Activated T-cell treated with anti-CD3 and anti-CD28 coated beads, Interleukin-2, amount 50 U/mL, for 4 hours (primary cell): ENCODE measurements at regions not wholly inside any gene's neighbourhood (a gene's known extent, or its start where the extent isn't known, plus 50 kb on each side); places are given as distances from the start of the nearest gene placed in this dataset.

Experiments used
- ATAC-seq, 2 donors: fragments of 200-7000 bp; cut with Tn5 transposase; one replicate each; pipeline ENCODE4 v1.10.0; 2021
- DNase-seq: peaks from one replicate; pipeline ENCODE4 v3.0.0-alpha.2; 2020
- H3K27me3 Mint-ChIP-seq: one replicate; pipeline ENCODE4 v1.8.0; 2021; ENCODE audit warnings: low read depth, mixed read lengths
- H3K36me3 Mint-ChIP-seq: one replicate; pipeline ENCODE4 v1.8.0; 2022; ENCODE audit warnings: mixed read lengths; ENCODE audit not compliant: insufficient read depth
- H3K4me1 Mint-ChIP-seq: one replicate; pipeline ENCODE4 v1.8.0; 2021; ENCODE audit warnings: low read depth, mixed read lengths
- H3K4me3 Mint-ChIP-seq: one replicate; pipeline ENCODE4 v1.8.0; 2021; ENCODE audit warnings: mild to moderate bottlenecking, moderate library complexity, mixed read lengths
- H3K9me3 Mint-ChIP-seq: one replicate; pipeline ENCODE4 v1.8.0; 2021; ENCODE audit warnings: mixed read lengths

GRCh38 chr2:76639171-76639680 is 883.0 kb downstream of the LRRTM4 start:
- Mint-ChIP-seq H3K4me1 (no peaks in the 10 kb centered on the region), H3K27me3 (no peaks in the 10 kb centered on the region), H3K9me3 (peaks cover 14% of the 10 kb centered on the region), H3K4me3 (no peak overlapping the region), H3K36me3 (no peaks in the 10 kb centered on the region)
- no peak for DNase-seq
- ATAC-seq, result no peak

GRCh38 chr2:76633276-76633921 is 888.8 kb downstream of the LRRTM4 start:
- peaks cover 8% of the 10 kb centered on the region for H3K9me3 Mint-ChIP-seq
- no peaks in the 10 kb centered on the region for H3K27me3 Mint-ChIP-seq
- DNase-seq (no peak), ATAC-seq (no peak)
- no peak overlapping the region for H3K4me3 Mint-ChIP-seq
- H3K36me3 Mint-ChIP-seq, result no peaks in the 10 kb centered on the region
- no peaks in the 10 kb centered on the region for H3K4me1 Mint-ChIP-seq

DNA sequence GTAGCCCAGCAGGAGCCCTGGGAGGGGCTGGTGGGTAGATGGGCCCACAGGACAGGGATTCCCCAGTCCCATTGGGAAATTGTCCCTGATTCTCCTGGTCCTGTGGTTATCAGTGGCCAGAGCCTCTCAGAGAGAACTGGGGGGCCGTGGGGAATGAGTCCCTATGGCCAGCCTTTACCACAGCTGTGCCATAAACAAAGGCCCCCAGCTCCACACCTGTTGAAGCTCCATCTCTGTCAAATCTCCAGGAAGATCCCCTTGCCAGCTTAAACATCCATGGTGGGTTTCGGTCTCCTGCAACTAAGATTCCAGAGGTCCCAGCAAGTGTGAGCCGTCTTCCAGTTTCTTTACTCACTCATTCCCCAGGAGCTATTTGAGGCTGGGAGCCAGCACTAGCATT is 897.1 kb downstream of the LRRTM4 start:
- H3K36me3 Mint-ChIP-seq, result no peaks in the 10 kb centered on the region
- H3K9me3 Mint-ChIP-seq, result peaks cover 4% of the 10 kb centered on the region
- H3K4me3 Mint-ChIP-seq, result no peak overlapping the region
- no peak for DNase-seq
- no peaks in the 10 kb centered on the region for H3K27me3 Mint-ChIP-seq
- ATAC-seq, result no peak
- no peaks in the 10 kb centered on the region for H3K4me1 Mint-ChIP-seq

GRCh38 chr2:76613330-76613729 is 902.6 kb upstream of the GCFC2 start:
- DNase-seq, result no peak
- H3K4me1 Mint-ChIP-seq, result no peaks in the 10 kb centered on the region
- H3K4me3 Mint-ChIP-seq, result no peak overlapping the region
- peaks cover 20% of the 10 kb centered on the region for H3K9me3 Mint-ChIP-seq
- H3K36me3 Mint-ChIP-seq, result no peaks in the 10 kb centered on the region
- ATAC-seq, result no peak
- H3K27me3 Mint-ChIP-seq, result no peaks in the 10 kb centered on the region

- Mint-ChIP-seq H3K27me3 (no peaks in the 10 kb centered on the region), H3K4me1 (no peaks in the 10 kb centered on the region), H3K4me3 (no peak overlapping the region), H3K9me3 (peaks cover 20% of the 10 kb centered on the region), H3K36me3 (no peaks in the 10 kb centered on the region)
- ATAC-seq (no peak), DNase-seq (no peak)
These were observed 902.0 kb upstream of the GCFC2 start for GRCh38 chr2:76612764-76613163.

GRCh38 chr2:76610451-76610850 is 899.7 kb upstream of the GCFC2 start:
- Mint-ChIP-seq H3K36me3 (no peaks in the 10 kb centered on the region), H3K4me1 (no peaks in the 10 kb centered on the region), H3K9me3 (peaks cover 17% of the 10 kb centered on the region), H3K4me3 (no peak overlapping the region), H3K27me3 (no peaks in the 10 kb centered on the region)
- ATAC-seq, result no peak
- no peak for DNase-seq

- H3K4me1 Mint-ChIP-seq, result no peaks in the 10 kb centered on the region
- ATAC-seq, result no peak
These were observed 889.1 kb upstream of the GCFC2 start for GRCh38 chr2:76599732-76600368.

GRCh38 chr2:76584474-76584873 is 873.8 kb upstream of the GCFC2 start:
- no peak for ATAC-seq
- Mint-ChIP-seq H3K9me3 (peaks cover 26% of the 10 kb centered on the region), H3K36me3 (no peaks in the 10 kb centered on the region), H3K4me1 (no peaks in the 10 kb centered on the region), H3K27me3 (no peaks in the 10 kb centered on the region), H3K4me3 (no peak overlapping the region)
- DNase-seq, result no peak

More at GRCh38 chr2:76599732-76600368, 889.1 kb upstream of the GCFC2 start:
- no peaks in the 10 kb centered on the region for H3K36me3 Mint-ChIP-seq
- peaks cover 10% of the 10 kb centered on the region for H3K9me3 Mint-ChIP-seq
- no peak overlapping the region for H3K4me3 Mint-ChIP-seq
- H3K27me3 Mint-ChIP-seq, result no peaks in the 10 kb centered on the region
- no peak for DNase-seq

- H3K36me3 Mint-ChIP-seq, result no peaks in the 10 kb centered on the region
- H3K4me1 Mint-ChIP-seq, result no peaks in the 10 kb centered on the region
- no peak overlapping the region for H3K4me3 Mint-ChIP-seq
- H3K27me3 Mint-ChIP-seq, result no peaks in the 10 kb centered on the region
- H3K9me3 Mint-ChIP-seq, result peaks cover 42% of the 10 kb centered on the region
- DNase-seq (no peak), ATAC-seq (no peak)
These were observed 869.2 kb upstream of the GCFC2 start for GRCh38 chr2:76579911-76580310.

DNA sequence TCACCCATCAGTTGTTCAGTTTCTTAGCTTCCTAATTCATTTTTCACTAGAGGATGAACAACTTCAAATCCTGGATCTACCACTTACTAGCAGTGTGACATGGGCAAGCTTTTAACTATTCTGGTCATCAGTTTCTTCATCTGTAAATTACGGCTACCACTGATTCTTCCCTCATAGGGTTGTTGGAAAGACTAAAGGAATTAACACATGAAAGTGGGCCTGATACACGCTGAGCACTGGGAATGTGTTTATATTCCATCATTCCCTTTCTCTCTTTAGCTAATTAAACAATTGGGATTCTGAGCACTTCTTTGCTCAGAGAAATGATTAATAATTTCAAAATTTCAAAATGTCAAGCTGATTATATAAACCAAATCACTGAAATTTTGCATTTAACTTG is 862.3 kb upstream of the GCFC2 start:
- DNase-seq, result no peak
- no peaks in the 10 kb centered on the region for H3K4me1 Mint-ChIP-seq
- no peaks in the 10 kb centered on the region for H3K36me3 Mint-ChIP-seq
- H3K4me3 Mint-ChIP-seq, result no peak overlapping the region
- H3K9me3 Mint-ChIP-seq, result peaks cover 19% of the 10 kb centered on the region
- no peak for ATAC-seq
- no peaks in the 10 kb centered on the region for H3K27me3 Mint-ChIP-seq

DNA sequence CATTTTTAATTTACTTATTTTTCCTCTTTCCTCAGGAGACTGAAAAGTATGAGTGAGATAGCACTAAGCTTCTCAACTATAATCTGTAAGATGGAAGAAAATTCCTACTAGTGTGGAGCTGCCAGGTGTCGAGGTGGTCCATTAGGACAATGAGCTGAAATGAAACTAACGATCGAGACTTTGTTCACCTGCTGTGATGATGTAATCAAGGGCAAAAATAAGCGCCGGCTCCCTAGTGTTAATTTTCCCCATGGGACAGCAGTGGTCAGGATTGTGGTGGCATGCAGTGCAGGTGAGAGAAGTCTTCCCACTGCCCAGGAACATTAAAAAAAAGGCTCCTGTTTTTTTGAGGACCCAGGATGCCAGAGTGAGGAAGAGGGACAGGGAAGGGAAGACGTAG is 859.1 kb upstream of the GCFC2 start:
- H3K4me3 Mint-ChIP-seq, result no peak overlapping the region
- H3K36me3 Mint-ChIP-seq, result no peaks in the 10 kb centered on the region
- ATAC-seq (no peak), DNase-seq (no peak)
- peaks cover 3% of the 10 kb centered on the region for H3K9me3 Mint-ChIP-seq
- no peaks in the 10 kb centered on the region for H3K27me3 Mint-ChIP-seq
- no peaks in the 10 kb centered on the region for H3K4me1 Mint-ChIP-seq

GRCh38 chr2:76567478-76567877 is 856.8 kb upstream of the GCFC2 start:
- H3K36me3 Mint-ChIP-seq, result no peaks in the 10 kb centered on the region
- no peak for ATAC-seq

GRCh38 chr2:76564734-76565133 is 854.0 kb upstream of the GCFC2 start:
- H3K9me3 Mint-ChIP-seq, result peaks cover 3% of the 10 kb centered on the region
- H3K27me3 Mint-ChIP-seq, result no peaks in the 10 kb centered on the region
- ATAC-seq (no peak), DNase-seq (no peak)
- no peaks in the 10 kb centered on the region for H3K4me1 Mint-ChIP-seq
- no peak overlapping the region for H3K4me3 Mint-ChIP-seq
- H3K36me3 Mint-ChIP-seq, result no peaks in the 10 kb centered on the region

More at GRCh38 chr2:76567478-76567877, 856.8 kb upstream of the GCFC2 start:
- no peaks in the 10 kb centered on the region for H3K9me3 Mint-ChIP-seq
- no peaks in the 10 kb centered on the region for H3K27me3 Mint-ChIP-seq
- no peaks in the 10 kb centered on the region for H3K4me1 Mint-ChIP-seq
- H3K4me3 Mint-ChIP-seq, result no peak overlapping the region
- DNase-seq, result no peak

- Mint-ChIP-seq H3K27me3 (no peaks in the 10 kb centered on the region), H3K9me3 (peaks cover 3% of the 10 kb centered on the region), H3K4me1 (no peaks in the 10 kb centered on the region), H3K4me3 (no peak overlapping the region), H3K36me3 (no peaks in the 10 kb centered on the region)
- DNase-seq (no peak), ATAC-seq (no peak)
These were observed 853.0 kb upstream of the GCFC2 start for GRCh38 chr2:76563730-76564129.

GRCh38 chr2:76558157-76558556 is 847.4 kb upstream of the GCFC2 start:
- no peaks in the 10 kb centered on the region for H3K36me3 Mint-ChIP-seq
- H3K27me3 Mint-ChIP-seq, result no peaks in the 10 kb centered on the region
- H3K4me1 Mint-ChIP-seq, result no peaks in the 10 kb centered on the region
- peaks cover 15% of the 10 kb centered on the region for H3K9me3 Mint-ChIP-seq
- DNase-seq (no peak), ATAC-seq (no peak)
- H3K4me3 Mint-ChIP-seq, result no peak overlapping the region
